NCI-H1092 treated with DMSO at 0.1 percent for 48 hours (cell line): ENCODE measurements at regions not wholly inside any gene's neighbourhood (a gene's known extent, or its start where the extent isn't known, plus 50 kb on each side); places are given as distances from the start of the nearest gene placed in this dataset.

Experiments used
- DNase-seq: peaks from one replicate; lab custom pipeline; 2025; lab: John Stamatoyannopoulos, UW

- no peak for DNase-seq
Observed at GRCh38 chr7:136036336-136036735, 59.2 kb upstream of the MTPN start.

- DNase-seq, result no peak
Observed at GRCh38 chr7:136034132-136034531, 57.0 kb upstream of the MTPN start.

- no peak for DNase-seq
Observed at GRCh38 chr7:136033413-136034031, 56.4 kb upstream of the MTPN start.

- no peak for DNase-seq
Observed at GRCh38 chr7:136030867-136031318, 53.7 kb upstream of the MTPN start.

GRCh38 chr7:136030330-136030729, 53.2 kb upstream of the MTPN start:
- no peak for DNase-seq

GRCh38 chr7:136027160-136027559, 50.0 kb upstream of the MTPN start:
- no peak for DNase-seq
